Body of pancreas (tissue), 4 donors: ENCODE measurements at regions not wholly inside any gene's neighbourhood (a gene's known extent, or its start where the extent isn't known, plus 50 kb on each side); places are given as distances from the start of the nearest gene placed in this dataset.

Experiments used
- ATAC-seq: fragments of 150-250 bp; one replicate; pipeline ENCODE4 v1.9.1; 2016
- DNase-seq, 4 donors: peaks; one replicate each; pipeline ENCODE4 v3.0.0-alpha.2; 2019
- H3K27ac ChIP-seq, 4 donors: fragments of 200-600 bp; sonication (generic); 1 replicate in 3 of 4; 2 replicates in 1 of 4; pipeline versions ENCODE4 v1.5.1 to v1.6.1; 2016 to 2019; ENCODE audit warnings: mild to moderate bottlenecking in 1 of 4, mixed read lengths in 1 of 4, moderate library complexity in 1 of 4
- H3K27me3 ChIP-seq, 2 donors: fragments of 200-600 bp; sonication (generic); one replicate each; pipeline ENCODE4 v1.6.0; 2016; ENCODE audit warnings: mild to moderate bottlenecking in 1 of 2
- H3K36me3 ChIP-seq, 2 donors: fragments of 200-600 bp; sonication (generic); replicated peaks in 1 of 2; 2 replicates each; pipeline ENCODE4 v1.5.1; 2016; ENCODE audit warnings: low read depth in 2 of 2; ENCODE audit not compliant: insufficient read depth in 1 of 2
- H3K4me1 ChIP-seq: fragments of 200-600 bp; sonication (generic); one replicate; pipeline ENCODE4 v1.6.0; 2016
- H3K4me3 ChIP-seq, 2 donors: fragments of 200-600 bp; sonication (generic); 1 replicate in 1 of 2; 2 replicates in 1 of 2; pipeline ENCODE4 v1.5.1; 2016 to 2019
- H3K9me3 ChIP-seq, 3 donors: fragments of 200-600 bp; sonication (generic); 1 replicate in 2 of 3; 2 replicates in 1 of 3; pipeline ENCODE4 v1.5.1; 2016
- POLR2A ChIP-seq, 3 donors: fragments of 450-650 bp; IDR thresholded peaks; one replicate each; pipeline ENCODE4 v1.6.1; 2016; ENCODE audit warnings: antibody characterized with exemption in 3 of 3, mild to moderate bottlenecking in 2 of 3
- WGBS, 2 donors: methylation state at CpG; one replicate each; pipeline ENCODE4 v1.1.5; 2017; 5-methylcytosine and 5-hydroxymethylcytosine counted together
- intact Hi-C: fragments of 100-400 bp; cut with DNase I; formaldehyde crosslinking; loops from one replicate; pipeline ENCODE4 v1.15.1; 2023
- TF ChIP-seq, protein P1 (sequence below), 7 experiments: fragments of 450-650 bp in 4 of 7; fragments of 200-600 bp in 3 of 7; sonication (generic) in 3 of 7; IDR thresholded peaks; one replicate each; pipeline ENCODE4 v1.5.1; 2016 to 2019; ENCODE audit warnings: antibody characterized with exemption in 7 of 7

DNA sequence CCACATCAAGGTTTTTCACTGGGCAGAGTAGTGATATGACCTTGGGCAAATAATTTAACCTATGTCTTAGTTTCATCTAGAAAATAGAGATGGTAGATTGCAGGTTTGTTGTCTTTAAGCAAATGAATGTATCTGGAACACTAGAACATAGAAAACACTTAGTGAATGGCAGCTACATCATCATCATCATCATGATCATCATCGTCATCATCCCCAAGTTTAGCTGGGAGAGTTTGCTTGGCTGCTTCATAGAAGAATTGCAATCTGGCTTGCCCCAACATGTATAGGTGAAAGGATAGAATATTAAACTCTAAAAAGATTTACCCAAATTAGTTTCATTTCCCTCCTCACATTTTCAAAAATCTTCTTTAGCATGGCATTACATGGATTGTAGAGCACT lies 91.3 kb upstream of the TMEM260 start:
- WGBS, 2 donors, result 71 to 78% methylated on average over 1 of the region's 1 CpG
- H3K9me3 ChIP-seq, result no peaks in the 10 kb centered on the region
- H3K27me3 ChIP-seq, result no peaks in the 10 kb centered on the region
- no peak overlapping the region for H3K27ac ChIP-seq
- H3K4me3 ChIP-seq, result no peak overlapping the region
- ATAC-seq, result no peak
- TF ChIP-seq POLR2A (IDR thresholded peaks at IDR 0.05), result no peak
- TF ChIP-seq, protein P1, sequence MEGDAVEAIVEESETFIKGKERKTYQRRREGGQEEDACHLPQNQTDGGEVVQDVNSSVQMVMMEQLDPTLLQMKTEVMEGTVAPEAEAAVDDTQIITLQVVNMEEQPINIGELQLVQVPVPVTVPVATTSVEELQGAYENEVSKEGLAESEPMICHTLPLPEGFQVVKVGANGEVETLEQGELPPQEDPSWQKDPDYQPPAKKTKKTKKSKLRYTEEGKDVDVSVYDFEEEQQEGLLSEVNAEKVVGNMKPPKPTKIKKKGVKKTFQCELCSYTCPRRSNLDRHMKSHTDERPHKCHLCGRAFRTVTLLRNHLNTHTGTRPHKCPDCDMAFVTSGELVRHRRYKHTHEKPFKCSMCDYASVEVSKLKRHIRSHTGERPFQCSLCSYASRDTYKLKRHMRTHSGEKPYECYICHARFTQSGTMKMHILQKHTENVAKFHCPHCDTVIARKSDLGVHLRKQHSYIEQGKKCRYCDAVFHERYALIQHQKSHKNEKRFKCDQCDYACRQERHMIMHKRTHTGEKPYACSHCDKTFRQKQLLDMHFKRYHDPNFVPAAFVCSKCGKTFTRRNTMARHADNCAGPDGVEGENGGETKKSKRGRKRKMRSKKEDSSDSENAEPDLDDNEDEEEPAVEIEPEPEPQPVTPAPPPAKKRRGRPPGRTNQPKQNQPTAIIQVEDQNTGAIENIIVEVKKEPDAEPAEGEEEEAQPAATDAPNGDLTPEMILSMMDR (IDR thresholded peaks at IDR 0.05), result no peak
- DNase-seq, result no peak
- no peaks in the 10 kb centered on the region for H3K36me3 ChIP-seq
- peaks cover 5% of the 10 kb centered on the region for H3K4me1 ChIP-seq
- intact Hi-C loops, result no loop called here

DNA sequence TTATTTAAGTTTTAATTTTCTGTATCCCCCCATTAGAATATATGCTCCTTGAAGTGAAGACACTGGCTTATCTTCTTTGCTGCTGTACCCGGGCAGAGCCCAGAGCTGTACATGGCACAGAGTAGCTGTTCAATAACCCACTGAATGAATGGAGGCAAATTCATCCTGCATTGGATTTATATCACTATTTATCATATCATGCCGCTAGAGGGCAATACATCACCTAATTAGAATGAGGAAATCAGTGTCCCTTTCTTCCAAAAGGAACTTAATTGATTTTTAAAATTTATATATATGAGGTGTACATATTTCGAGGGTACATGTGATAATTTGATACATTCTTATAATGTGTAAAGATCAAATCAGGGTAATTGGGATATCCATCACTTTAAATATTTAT lies 89.2 kb upstream of the TMEM260 start:
- intact Hi-C loops, result loop anchor here (10.0 kb wide), 1 partner anchor 824 kb away; no protein-coding TSS in a partner anchor
- DNase-seq (no peak), ATAC-seq (peak; percentile 45)
- Histone ChIP-seq H3K9me3 (no peaks in the 10 kb centered on the region), H3K27me3 (no peaks in the 10 kb centered on the region), H3K4me1 (peaks cover 5% of the 10 kb centered on the region), H3K4me3 (no peak overlapping the region), H3K27ac (no peak overlapping the region), H3K36me3 (no peaks in the 10 kb centered on the region)
- WGBS, 2 donors, result 2 to 3% methylated on average over 3 of the region's 3 CpGs
- TF ChIP-seq, protein P1 (IDR thresholded peaks at IDR 0.05), result peak in 6 of 7 experiments; percentile 40 to 60 (median 52)
- no peak for TF ChIP-seq POLR2A (IDR thresholded peaks at IDR 0.05)

DNA sequence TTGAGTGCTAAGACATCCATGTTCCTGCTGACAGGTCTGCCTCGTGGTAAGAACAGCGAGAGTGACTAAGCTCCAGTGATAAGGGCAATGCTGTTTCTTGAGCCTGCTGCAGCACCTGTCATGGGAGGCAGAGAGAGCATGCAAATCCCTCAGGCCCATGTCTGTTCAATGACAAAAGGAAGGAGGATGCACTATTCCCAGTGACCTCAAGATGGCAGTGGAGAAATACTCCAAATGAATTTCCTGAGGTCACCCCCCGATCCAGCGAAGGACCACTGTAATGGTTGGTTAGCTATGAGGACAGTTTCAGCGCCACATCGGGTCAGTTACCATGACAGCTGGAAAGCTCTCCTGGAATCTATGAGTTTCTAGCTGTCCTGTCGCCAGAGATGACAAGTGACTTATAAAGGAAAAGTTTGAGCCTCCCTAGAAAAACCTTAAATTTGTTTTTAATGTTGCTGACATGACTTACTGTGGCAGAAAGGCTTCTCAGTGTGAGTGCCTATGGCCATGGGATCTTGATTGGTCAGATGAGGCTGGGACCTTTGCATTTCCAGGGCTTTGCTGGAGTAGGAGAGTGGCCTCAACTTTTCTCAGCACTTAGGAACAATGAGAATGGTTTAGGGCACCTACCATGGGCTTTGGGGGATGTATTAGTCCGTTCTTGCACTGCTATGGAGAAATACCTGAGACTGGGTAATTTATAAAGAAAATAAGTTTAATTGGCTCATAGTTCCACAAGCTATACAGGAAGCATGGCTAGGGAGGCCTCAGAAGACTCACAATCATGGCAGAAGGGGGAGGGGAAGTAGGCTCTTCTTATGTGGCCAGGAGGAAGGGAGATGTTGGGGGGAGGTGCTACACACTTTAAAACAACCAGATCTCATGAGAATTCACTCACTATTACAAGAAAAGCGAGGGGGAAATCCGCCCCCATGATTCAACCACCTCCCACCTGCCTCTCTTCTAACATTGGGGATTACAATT lies 88.0 kb upstream of the TMEM260 start:
- Histone ChIP-seq H3K9me3 (no peaks in the 10 kb centered on the region), H3K36me3 (no peaks in the 10 kb centered on the region), H3K27ac (no peak overlapping the region), H3K4me1 (peaks cover 5% of the 10 kb centered on the region), H3K4me3 (no peak overlapping the region), H3K27me3 (no peaks in the 10 kb centered on the region)
- DNase-seq (peak; percentile 27 to 40 (median 30)), ATAC-seq (peak; percentile 56)
- WGBS, 2 donors, result 30 to 36% methylated on average over 9 to 10 of the region's 10 CpGs
- intact Hi-C loops, result loop anchor here (10.0 kb wide), 1 partner anchor 823 kb away; no protein-coding TSS in a partner anchor
- TF ChIP-seq, protein P1 (IDR thresholded peaks at IDR 0.05), result peak; percentile 38 to 74 (median 58)
- no peak for TF ChIP-seq POLR2A (IDR thresholded peaks at IDR 0.05)

DNA sequence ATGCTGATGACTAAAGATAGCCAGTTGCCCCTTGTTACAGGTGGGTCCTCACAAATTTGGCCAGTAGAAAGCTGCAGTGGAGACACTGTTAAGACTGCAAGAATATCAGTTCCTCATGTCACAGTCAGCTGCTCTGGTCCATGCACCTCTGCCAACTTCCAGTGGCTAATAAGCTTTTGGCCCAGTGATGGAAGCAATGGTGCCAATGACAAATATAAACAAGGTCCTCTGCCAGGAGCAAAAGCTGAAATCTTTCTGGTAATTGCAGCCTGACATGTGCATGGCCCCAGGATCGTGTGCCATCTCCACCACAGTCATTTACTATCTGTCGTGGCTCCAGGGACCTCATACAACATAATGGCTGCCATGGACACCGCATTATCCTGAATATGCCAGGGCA lies 85.4 kb upstream of the TMEM260 start:
- H3K27me3 ChIP-seq, result no peaks in the 10 kb centered on the region
- intact Hi-C loops, result loop anchor here (10.0 kb wide), 1 partner anchor 821 kb away; no protein-coding TSS in a partner anchor
- WGBS, 2 donors, result 66% methylated on average over 3 of the region's 3 CpGs
- no peak overlapping the region for H3K4me3 ChIP-seq
- peaks cover 5% of the 10 kb centered on the region for H3K4me1 ChIP-seq
- no peak for DNase-seq
- no peaks in the 10 kb centered on the region for H3K9me3 ChIP-seq
- no peak for ATAC-seq
- no peak overlapping the region for H3K27ac ChIP-seq
- no peaks in the 10 kb centered on the region for H3K36me3 ChIP-seq
- TF ChIP-seq, protein P1 (IDR thresholded peaks at IDR 0.05), result no peak
